ENCODE measurements at regions not wholly inside any gene's neighbourhood (a gene's known extent, or its start where the extent isn't known, plus 50 kb on each side); places are given as distances from the start of the nearest gene placed in this dataset.
A peak's percentile ranks its signal among the peaks of the same experiment; 100 is the strongest.

DNA sequence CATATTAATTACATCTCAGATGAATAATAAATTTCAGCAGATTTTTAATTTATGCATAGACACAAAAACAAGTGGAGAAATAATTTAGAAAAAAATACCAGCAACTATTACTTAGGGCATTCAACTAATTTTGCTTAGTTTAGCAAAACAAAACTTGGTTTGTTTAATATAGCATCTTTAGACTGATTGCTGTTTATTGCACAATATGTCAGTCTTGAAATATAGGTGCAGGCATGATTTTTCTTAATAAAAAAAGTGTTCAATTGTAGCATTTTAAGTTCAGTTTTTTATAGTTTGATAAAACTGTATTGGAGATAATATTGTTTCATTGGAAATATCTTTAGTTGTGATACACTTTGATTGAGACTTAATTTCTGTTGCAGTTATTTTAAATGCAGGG lies 161.2 kb upstream of the KCNH8 start:
- no peaks in the 10 kb centered on the region for H3K27me3 ChIP-seq (ENCODE audit: control insufficient read depth in 2 of 2, insufficient read depth in 2 of 2, low read length in 2 of 2)
- no peaks in the 10 kb centered on the region for H3K4me1 ChIP-seq (replicated peaks in 1 of 2; ENCODE audit: control insufficient read depth in 2 of 2, insufficient read depth in 2 of 2, low read length in 2 of 2)
- H3K36me3 ChIP-seq (ENCODE audit: control insufficient read depth, insufficient read depth, low read length), result no peaks in the 10 kb centered on the region
- FAIRE-seq (no peak), ATAC-seq (no peak), DNase-seq (ENCODE audit: extremely low read depth in 1 of 4, low spot score in 3 of 4) (no peak)
- H3K9me3 ChIP-seq (replicated peaks; ENCODE audit: control insufficient read depth, insufficient read depth, low read depth, low read length), result no peaks in the 10 kb centered on the region
- H3K27ac ChIP-seq (ENCODE audit: extremely low read depth, low read depth, low read length), result no peak overlapping the region
- H3K9ac ChIP-seq (ENCODE audit: insufficient read depth in 1 of 2, low read depth in 2 of 2, low read length in 2 of 2), result no peak overlapping the region
- in situ Hi-C loops (cut with MboI), result no loop called here
- H3K4me3 ChIP-seq, result no peak overlapping the region
- no peaks in the 10 kb centered on the region for H4K20me1 ChIP-seq (replicated peaks; ENCODE audit: control insufficient read depth, insufficient read depth, low read length)
- ChIA-PET POLR2A (no interaction called here), CTCF (ENCODE audit: low intra/inter-chr PET ratio) (no interaction called here)
- intact Hi-C loops (cut with micrococcal nuclease), result no loop called here
- no peak overlapping the region for H2AFZ ChIP-seq (ENCODE audit: low read depth, low read length)
- BruUV-seq (replicated peaks), result no TSS peak
- no peak overlapping the region for H3K4me2 ChIP-seq (ENCODE audit: insufficient read depth, low read length)
- no peaks in the 10 kb centered on the region for H3K9me1 ChIP-seq (ENCODE audit: control insufficient read depth, insufficient read depth, low read length)
- no peaks in the 10 kb centered on the region for H3K79me2 ChIP-seq (ENCODE audit: control insufficient read depth, insufficient read depth, low read length)
- TF ChIP-seq FOXA1 (IDR thresholded peaks at IDR 0.05; ENCODE audit: borderline replicate concordance) (no peak), CBX5 (IDR thresholded peaks at IDR 0.05; ENCODE audit: borderline replicate concordance, low read depth) (no peak), NFXL1 (CRISPR knock-in tag; IDR thresholded peaks at IDR 0.05) (no peak), ETV6 (IDR thresholded peaks at IDR 0.05; ENCODE audit: borderline replicate concordance in 1 of 2, low read depth in 2 of 2, low read length in 1 of 2) (no peak), ETV6 (CRISPR knock-in tag; IDR thresholded peaks at IDR 0.05; ENCODE audit: borderline replicate concordance) (no peak), ZNF282 (CRISPR knock-in tag; IDR thresholded peaks at IDR 0.05) (no peak), HNRNPUL1 (IDR thresholded peaks at IDR 0.05; ENCODE audit: low read length) (no peak), CEBPB (tag; IDR thresholded peaks at IDR 0.05) (peak; percentile 61), CEBPG (CRISPR knock-in tag; IDR thresholded peaks at IDR 0.05) (no peak), CEBPG (tag; conservative IDR thresholded peaks at IDR 0.05 in 1 of 2, IDR thresholded peaks at IDR 0.05 in 1 of 2) (peak; percentile 44 to 90; a peak in 3 of 4 replicates), ZNF165 (CRISPR knock-in tag; IDR thresholded peaks at IDR 0.05; ENCODE audit: borderline replicate concordance) (no peak)
- TF ChIP-seq, protein P1, sequence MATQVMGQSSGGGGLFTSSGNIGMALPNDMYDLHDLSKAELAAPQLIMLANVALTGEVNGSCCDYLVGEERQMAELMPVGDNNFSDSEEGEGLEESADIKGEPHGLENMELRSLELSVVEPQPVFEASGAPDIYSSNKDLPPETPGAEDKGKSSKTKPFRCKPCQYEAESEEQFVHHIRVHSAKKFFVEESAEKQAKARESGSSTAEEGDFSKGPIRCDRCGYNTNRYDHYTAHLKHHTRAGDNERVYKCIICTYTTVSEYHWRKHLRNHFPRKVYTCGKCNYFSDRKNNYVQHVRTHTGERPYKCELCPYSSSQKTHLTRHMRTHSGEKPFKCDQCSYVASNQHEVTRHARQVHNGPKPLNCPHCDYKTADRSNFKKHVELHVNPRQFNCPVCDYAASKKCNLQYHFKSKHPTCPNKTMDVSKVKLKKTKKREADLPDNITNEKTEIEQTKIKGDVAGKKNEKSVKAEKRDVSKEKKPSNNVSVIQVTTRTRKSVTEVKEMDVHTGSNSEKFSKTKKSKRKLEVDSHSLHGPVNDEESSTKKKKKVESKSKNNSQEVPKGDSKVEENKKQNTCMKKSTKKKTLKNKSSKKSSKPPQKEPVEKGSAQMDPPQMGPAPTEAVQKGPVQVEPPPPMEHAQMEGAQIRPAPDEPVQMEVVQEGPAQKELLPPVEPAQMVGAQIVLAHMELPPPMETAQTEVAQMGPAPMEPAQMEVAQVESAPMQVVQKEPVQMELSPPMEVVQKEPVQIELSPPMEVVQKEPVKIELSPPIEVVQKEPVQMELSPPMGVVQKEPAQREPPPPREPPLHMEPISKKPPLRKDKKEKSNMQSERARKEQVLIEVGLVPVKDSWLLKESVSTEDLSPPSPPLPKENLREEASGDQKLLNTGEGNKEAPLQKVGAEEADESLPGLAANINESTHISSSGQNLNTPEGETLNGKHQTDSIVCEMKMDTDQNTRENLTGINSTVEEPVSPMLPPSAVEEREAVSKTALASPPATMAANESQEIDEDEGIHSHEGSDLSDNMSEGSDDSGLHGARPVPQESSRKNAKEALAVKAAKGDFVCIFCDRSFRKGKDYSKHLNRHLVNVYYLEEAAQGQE (IDR thresholded peaks at IDR 0.05; ENCODE audit: borderline replicate concordance), result no peak
- TF ChIP-seq, protein P1 (CRISPR knock-in tag; IDR thresholded peaks at IDR 0.05; ENCODE audit: low read depth), result no peak
- TF ChIP-seq, protein P2, sequence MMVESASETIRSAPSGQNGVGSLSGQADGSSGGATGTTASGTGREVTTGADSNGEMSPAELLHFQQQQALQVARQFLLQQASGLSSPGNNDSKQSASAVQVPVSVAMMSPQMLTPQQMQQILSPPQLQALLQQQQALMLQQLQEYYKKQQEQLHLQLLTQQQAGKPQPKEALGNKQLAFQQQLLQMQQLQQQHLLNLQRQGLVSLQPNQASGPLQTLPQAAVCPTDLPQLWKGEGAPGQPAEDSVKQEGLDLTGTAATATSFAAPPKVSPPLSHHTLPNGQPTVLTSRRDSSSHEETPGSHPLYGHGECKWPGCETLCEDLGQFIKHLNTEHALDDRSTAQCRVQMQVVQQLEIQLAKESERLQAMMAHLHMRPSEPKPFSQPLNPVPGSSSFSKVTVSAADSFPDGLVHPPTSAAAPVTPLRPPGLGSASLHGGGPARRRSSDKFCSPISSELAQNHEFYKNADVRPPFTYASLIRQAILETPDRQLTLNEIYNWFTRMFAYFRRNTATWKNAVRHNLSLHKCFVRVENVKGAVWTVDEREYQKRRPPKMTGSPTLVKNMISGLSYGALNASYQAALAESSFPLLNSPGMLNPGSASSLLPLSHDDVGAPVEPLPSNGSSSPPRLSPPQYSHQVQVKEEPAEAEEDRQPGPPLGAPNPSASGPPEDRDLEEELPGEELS (CRISPR knock-in tag; IDR thresholded peaks at IDR 0.05; ENCODE audit: borderline replicate concordance), result no peak
- TF ChIP-seq, protein P3, sequence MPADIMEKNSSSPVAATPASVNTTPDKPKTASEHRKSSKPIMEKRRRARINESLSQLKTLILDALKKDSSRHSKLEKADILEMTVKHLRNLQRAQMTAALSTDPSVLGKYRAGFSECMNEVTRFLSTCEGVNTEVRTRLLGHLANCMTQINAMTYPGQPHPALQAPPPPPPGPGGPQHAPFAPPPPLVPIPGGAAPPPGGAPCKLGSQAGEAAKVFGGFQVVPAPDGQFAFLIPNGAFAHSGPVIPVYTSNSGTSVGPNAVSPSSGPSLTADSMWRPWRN (IDR thresholded peaks at IDR 0.05; ENCODE audit: low read depth), result no peak

Data from K562 (cell line).